Neural cell (in vitro differentiated cells): ENCODE measurements at regions not wholly inside any gene's neighbourhood (a gene's known extent, or its start where the extent isn't known, plus 50 kb on each side); places are given as distances from the start of the nearest gene placed in this dataset.

Experiments used
- EZH2 ChIP-seq: fragments of 200-600, 300-800 bp; shearing (Covaris generic), sonication (generic); IDR thresholded peaks from 2 replicates; pipeline ENCODE4 v1.6.1; 2014; ENCODE audit warnings: antibody characterized with exemption, low read length, borderline replicate concordance, mild to moderate bottlenecking; ENCODE audit not compliant: insufficient read depth, poor library complexity, severe bottlenecking
- POLR2AphosphoS5 ChIP-seq: IDR thresholded peaks from 2 replicates; pipeline ENCODE4 v1.6.1; 2012
- SMC3 ChIP-seq: fragments of 450-650 bp; conservative IDR thresholded peaks from 2 replicates; pipeline ENCODE4 v1.6.1; 2014; ENCODE audit warnings: antibody characterized with exemption, mild to moderate bottlenecking, moderate library complexity; ENCODE audit not compliant: poor library complexity
- TF ChIP-seq, protein P1 (sequence below): fragments of 450-650 bp; IDR thresholded peaks from 2 replicates; pipeline ENCODE4 v1.5.1; 2014; ENCODE audit warnings: antibody characterized with exemption, mild to moderate bottlenecking, moderate library complexity; ENCODE audit not compliant: poor library complexity, severe bottlenecking
- TF ChIP-seq, protein P2 (sequence below): IDR thresholded peaks from 2 replicates; pipeline ENCODE4 v1.6.1; 2012; ENCODE audit warnings: borderline replicate concordance

DNA sequence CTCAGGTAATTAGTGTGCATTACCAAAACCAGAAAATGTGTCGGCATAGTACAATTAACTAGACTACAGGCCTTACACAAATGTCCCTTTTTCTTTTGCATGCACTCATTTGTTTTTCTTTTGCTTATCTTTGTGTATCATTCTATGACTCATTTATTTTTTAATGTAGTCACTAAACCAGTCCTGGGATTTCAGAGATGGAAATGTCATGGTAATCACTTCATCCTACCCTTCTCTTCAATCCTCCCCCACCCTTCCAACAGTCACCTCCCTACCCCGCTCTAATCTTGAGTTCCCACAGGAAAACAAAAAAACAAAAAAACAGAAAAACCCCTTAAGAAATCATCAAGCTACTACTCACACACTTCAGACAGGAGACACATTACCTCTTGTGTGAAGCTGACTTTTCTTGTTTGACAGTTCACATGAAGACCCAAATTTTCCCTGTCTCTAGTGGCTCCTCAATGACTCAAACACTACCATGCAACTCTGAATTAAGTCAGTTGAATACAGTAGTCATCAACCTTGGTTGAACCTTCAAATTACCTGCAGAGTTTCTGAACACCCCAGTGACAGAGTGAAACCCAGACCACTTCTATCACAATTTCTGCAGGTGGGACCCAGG lies 242.4 kb upstream of the SALL1 start:
- TF ChIP-seq, protein P1, sequence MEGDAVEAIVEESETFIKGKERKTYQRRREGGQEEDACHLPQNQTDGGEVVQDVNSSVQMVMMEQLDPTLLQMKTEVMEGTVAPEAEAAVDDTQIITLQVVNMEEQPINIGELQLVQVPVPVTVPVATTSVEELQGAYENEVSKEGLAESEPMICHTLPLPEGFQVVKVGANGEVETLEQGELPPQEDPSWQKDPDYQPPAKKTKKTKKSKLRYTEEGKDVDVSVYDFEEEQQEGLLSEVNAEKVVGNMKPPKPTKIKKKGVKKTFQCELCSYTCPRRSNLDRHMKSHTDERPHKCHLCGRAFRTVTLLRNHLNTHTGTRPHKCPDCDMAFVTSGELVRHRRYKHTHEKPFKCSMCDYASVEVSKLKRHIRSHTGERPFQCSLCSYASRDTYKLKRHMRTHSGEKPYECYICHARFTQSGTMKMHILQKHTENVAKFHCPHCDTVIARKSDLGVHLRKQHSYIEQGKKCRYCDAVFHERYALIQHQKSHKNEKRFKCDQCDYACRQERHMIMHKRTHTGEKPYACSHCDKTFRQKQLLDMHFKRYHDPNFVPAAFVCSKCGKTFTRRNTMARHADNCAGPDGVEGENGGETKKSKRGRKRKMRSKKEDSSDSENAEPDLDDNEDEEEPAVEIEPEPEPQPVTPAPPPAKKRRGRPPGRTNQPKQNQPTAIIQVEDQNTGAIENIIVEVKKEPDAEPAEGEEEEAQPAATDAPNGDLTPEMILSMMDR, result no peak
- TF ChIP-seq, protein P2, sequence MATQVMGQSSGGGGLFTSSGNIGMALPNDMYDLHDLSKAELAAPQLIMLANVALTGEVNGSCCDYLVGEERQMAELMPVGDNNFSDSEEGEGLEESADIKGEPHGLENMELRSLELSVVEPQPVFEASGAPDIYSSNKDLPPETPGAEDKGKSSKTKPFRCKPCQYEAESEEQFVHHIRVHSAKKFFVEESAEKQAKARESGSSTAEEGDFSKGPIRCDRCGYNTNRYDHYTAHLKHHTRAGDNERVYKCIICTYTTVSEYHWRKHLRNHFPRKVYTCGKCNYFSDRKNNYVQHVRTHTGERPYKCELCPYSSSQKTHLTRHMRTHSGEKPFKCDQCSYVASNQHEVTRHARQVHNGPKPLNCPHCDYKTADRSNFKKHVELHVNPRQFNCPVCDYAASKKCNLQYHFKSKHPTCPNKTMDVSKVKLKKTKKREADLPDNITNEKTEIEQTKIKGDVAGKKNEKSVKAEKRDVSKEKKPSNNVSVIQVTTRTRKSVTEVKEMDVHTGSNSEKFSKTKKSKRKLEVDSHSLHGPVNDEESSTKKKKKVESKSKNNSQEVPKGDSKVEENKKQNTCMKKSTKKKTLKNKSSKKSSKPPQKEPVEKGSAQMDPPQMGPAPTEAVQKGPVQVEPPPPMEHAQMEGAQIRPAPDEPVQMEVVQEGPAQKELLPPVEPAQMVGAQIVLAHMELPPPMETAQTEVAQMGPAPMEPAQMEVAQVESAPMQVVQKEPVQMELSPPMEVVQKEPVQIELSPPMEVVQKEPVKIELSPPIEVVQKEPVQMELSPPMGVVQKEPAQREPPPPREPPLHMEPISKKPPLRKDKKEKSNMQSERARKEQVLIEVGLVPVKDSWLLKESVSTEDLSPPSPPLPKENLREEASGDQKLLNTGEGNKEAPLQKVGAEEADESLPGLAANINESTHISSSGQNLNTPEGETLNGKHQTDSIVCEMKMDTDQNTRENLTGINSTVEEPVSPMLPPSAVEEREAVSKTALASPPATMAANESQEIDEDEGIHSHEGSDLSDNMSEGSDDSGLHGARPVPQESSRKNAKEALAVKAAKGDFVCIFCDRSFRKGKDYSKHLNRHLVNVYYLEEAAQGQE, result no peak
- TF ChIP-seq POLR2AphosphoS5 (no peak), SMC3 (no peak), EZH2 (no peak)
